ENCODE measurements at regions not wholly inside any gene's neighbourhood (a gene's known extent, or its start where the extent isn't known, plus 50 kb on each side); places are given as distances from the start of the nearest gene placed in this dataset.
"Not testable (repeated sequence)": the region's sequence is repeated elsewhere in the genome, so short reads cannot be mapped to it uniquely, and the experiment has no call there.

- not testable (repeated sequence) for DNase-seq
Observed at GRCh38 chr21:8757399-8758093, 1763.8 kb upstream of the TPTE start.

- DNase-seq, result peak; percentile 68
Observed at GRCh38 chr21:8758921-8759367, 1762.4 kb upstream of the TPTE start.

DNA sequence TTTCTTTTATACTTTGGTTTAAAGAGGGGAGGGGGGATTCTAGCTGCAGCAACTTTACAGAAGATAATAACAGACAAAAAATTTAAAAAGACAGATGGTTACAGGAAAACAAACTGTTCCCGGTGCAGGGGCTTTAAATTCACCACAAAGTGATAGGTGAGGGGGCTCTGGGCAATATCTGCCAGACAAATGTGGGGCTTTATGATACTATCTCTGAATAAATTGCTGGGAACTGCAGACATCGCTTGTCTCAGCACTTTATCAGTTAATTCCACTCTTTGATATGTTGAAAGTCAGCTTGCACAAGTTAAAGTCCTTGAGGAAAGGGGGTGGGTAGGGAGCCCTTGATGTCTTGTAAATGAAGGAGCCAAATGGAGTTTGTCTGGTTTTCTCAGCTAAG is 1759.1 kb upstream of the TPTE start:
- DNase-seq, result not testable (repeated sequence)

GRCh38 chr21:8764416-8764815 is 1757.0 kb upstream of the TPTE start:
- not testable (repeated sequence) for DNase-seq

DNA sequence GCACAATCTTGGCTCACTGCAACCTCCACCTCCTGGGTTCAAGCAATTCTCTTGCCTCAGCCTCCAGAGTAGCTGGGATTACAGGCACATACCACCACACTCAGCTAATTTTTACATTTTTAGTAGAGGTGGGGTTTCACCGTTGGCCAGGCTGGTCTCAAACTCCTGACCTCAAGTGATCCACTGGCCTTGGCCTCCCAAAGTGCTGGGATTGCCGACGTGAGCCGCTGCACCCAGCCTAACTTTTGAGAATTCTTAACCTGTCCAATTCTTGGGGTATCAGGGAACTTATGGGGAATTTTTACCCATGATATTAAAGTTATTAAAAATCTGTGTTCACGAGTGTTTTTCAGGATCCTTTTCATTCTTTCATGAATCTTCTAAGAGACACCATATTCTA is 1755.2 kb upstream of the TPTE start:
- not testable (repeated sequence) for DNase-seq

DNA sequence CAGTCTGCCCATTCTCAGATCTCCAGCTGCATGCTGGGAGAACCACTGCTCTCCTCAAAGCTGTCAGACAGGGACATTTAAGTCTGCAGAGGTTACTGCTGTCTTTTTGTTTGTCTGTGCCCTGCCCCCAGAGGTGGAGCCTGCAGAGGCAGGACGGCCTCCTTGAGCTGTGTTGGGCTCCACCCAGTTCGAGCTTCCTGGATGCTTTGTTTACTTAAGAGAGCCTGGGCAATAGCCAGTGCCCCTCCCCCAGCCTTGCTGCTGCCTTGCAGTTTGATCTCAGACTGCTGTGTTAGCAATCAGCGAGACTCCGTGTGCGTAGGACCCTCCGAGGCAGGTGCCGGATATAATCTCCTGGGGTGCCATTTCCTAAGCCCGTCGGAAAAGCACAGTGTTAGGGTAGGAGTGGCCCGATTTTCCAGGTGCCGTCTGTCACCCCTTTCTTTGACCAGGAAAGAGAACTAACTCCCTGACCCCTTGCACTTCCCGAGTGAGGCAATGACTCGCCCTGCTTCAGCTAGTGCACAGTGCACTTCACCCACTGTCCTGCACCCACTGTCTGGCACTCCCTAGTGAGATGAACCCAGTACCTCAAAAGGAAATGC is 1748.4 kb upstream of the TPTE start:
- not testable (repeated sequence) for DNase-seq

GRCh38 chr21:8775591-8776215 is 1745.7 kb upstream of the TPTE start:
- not testable (repeated sequence) for DNase-seq

GRCh38 chr21:8777260-8777659 is 1744.1 kb upstream of the TPTE start:
- DNase-seq, result not testable (repeated sequence)

GRCh38 chr21:8778323-8779085 is 1742.9 kb upstream of the TPTE start:
- not testable (repeated sequence) for DNase-seq

GRCh38 chr21:8812840-8813239 is 1708.5 kb upstream of the TPTE start:
- not testable (repeated sequence) for DNase-seq

GRCh38 chr21:8834264-8834663 is 1687.1 kb upstream of the TPTE start:
- DNase-seq, result not testable (repeated sequence)

Data from NCI-H446 treated with DMSO at 0.1 percent for 48 hours (cell line).